Heart right ventricle (tissue), 16 donors: ENCODE measurements at regions not wholly inside any gene's neighbourhood (a gene's known extent, or its start where the extent isn't known, plus 50 kb on each side); places are given as distances from the start of the nearest gene placed in this dataset.

Experiments used
- ATAC-seq, 8 donors: fragments of 200-7000 bp; cut with Tn5 transposase; one replicate each; pipeline ENCODE4 v1.9.1; 2020; ENCODE audit warnings: mild to moderate bottlenecking in 8 of 8, moderate library complexity in 8 of 8, moderate number of reproducible peaks in 1 of 8
- DNase-seq, 2 donors: peaks; one replicate each; pipeline ENCODE4 v3.0.0-alpha.2; 2020
- H3K27ac ChIP-seq, 10 donors: fragments of 200-600 bp; sonication (generic) in 2 of 10; one replicate each; pipeline versions ENCODE4 v1.5.0 to v1.8.0; 2020 to 2022; ENCODE audit warnings: mild to moderate bottlenecking in 3 of 10
- H3K27me3 ChIP-seq, 7 donors: fragments of 200-600 bp; one replicate each; pipeline ENCODE4 v1.8.0; 2021 to 2022; ENCODE audit warnings: mild to moderate bottlenecking in 2 of 7
- H3K36me3 ChIP-seq, 9 donors: fragments of 200-600 bp; sonication (generic) in 1 of 9; one replicate each; pipeline versions ENCODE4 v1.5.0 to v1.8.0; 2020 to 2022; ENCODE audit warnings: mild to moderate bottlenecking in 2 of 9
- H3K4me1 ChIP-seq, 9 donors: fragments of 200-600 bp; sonication (generic) in 1 of 9; one replicate each; pipeline versions ENCODE4 v1.5.0 to v1.8.0; 2020 to 2022; ENCODE audit warnings: mild to moderate bottlenecking in 4 of 9
- H3K4me3 ChIP-seq, 10 donors: fragments of 200-600 bp; sonication (generic) in 2 of 10; one replicate each; pipeline versions ENCODE4 v1.5.0 to v1.8.0; 2020 to 2022; ENCODE audit warnings: mild to moderate bottlenecking in 7 of 10, moderate library complexity in 2 of 10
- H3K9me3 ChIP-seq, 11 donors: fragments of 200-600 bp in 10 of 11; sonication (generic) in 2 of 11; one replicate each; pipeline versions ENCODE4 v1.5.0 to v1.8.0; 2013 to 2022; ENCODE audit warnings: mild to moderate bottlenecking in 2 of 11, control low read depth in 1 of 11, moderate library complexity in 1 of 11
- CTCF ChIP-seq, 9 donors: fragments of 200-600 bp; sonication (generic) in 2 of 9; IDR thresholded peaks; one replicate each; pipeline versions ENCODE4 v1.5.0 to v1.8.0; 2021 to 2022; ENCODE audit warnings: antibody characterized with exemption in 9 of 9, mild to moderate bottlenecking in 5 of 9, moderate library complexity in 1 of 9
- WGBS, 2 donors: extraction: QIAGEN DNeasy Blood & Tissue Kit; methylation state at CpG; one replicate each; pipeline ENCODE4 v1.1.7; 2013; ENCODE audit warnings: inconsistent platforms in 1 of 2; 5-methylcytosine and 5-hydroxymethylcytosine counted together
- intact Hi-C, 10 donors: fragments of 100-400 bp; cut with DNase I; formaldehyde crosslinking; loops; one replicate each; pipeline versions ENCODE4 v1.11.1 to v1.14.2; 2022
- donor health status: Arrhythmogenic right ventricular cardiomyopathy.
- donor health status: ischemic (EF 13 %, LVEDD 7.1; RV severe dilation, severe dysfunction).
- donor health status: healthy with polysubstance abuse.
- donor health status: DM: no; HTN: yes; CAD: no.
- donor health status: DM: no; HTN: no; CAD: no.
- donor health status: ischemic (EF 25% LVEDD 6.9; RV normal size, moderate dysfunction).
- donor health status: ischemic (EF 25% LVEDD 5.7; RV mildly dilated, moderate dysfunction).
- donor health status: healthy.
- donor health status: DM: yes; HTN: yes; CAD: no.
- donor health status: Ischemic cardiomyopathy.
- donor health status: ischemic (EF 35%, LVEDD 5.7; RV mildly dilated, moderate dysfunction).
- donor health status: nonischemic (EF 11% LVEDD 7.7; RV severe dilation, severe dysfunction).
- donor health status: DM: yes; HTN: yes; CAD: no.
- donor health status: PGD.
- donor health status: ischemic (EF 29% LVEDD 5.4; RV normal size, mild dysfunction).
- donor health status: nonischemic (EF 23%, LVEDD 6.1; RV moderate dilation, normal function).

- ATAC-seq (no peak), DNase-seq (no peak)
- WGBS, 2 donors, result 85 to 87% methylated on average over 2 of the region's 2 CpGs
- no peak overlapping the region for H3K27ac ChIP-seq
- H3K27me3 ChIP-seq, result no peaks in the 10 kb centered on the region
- intact Hi-C loops, result loop anchor here in 2 of 10 donors (5.0 to 10.0 kb wide), 2 partner anchors 70 to 1282 kb away; partner anchors contain the start of gene FLRT2 (in 1 of the 2)
- H3K4me1 ChIP-seq, result peaks cover 0 to 56% (median 17%) of the 10 kb centered on the region in 9 donors
- no peaks in the 10 kb centered on the region for H3K9me3 ChIP-seq
- H3K36me3 ChIP-seq, result no peaks in the 10 kb centered on the region
- TF ChIP-seq CTCF (IDR thresholded peaks at IDR 0.05), result no peak
- H3K4me3 ChIP-seq, result no peak overlapping the region
Observed at GRCh38 chr14:84252706-84253105, 1277.2 kb upstream of the FLRT2 start.

- no peak overlapping the region for H3K4me3 ChIP-seq
- 86 to 88% methylated on average over 2 of the region's 2 CpGs for WGBS, 2 donors
- no peak overlapping the region for H3K27ac ChIP-seq
- no peak for TF ChIP-seq CTCF (IDR thresholded peaks at IDR 0.05)
- intact Hi-C loops, result loop anchor here in 2 of 10 donors (5.0 to 10.0 kb wide), 2 partner anchors 69 to 1281 kb away; partner anchors contain the start of gene FLRT2 (in 1 of the 2)
- no peaks in the 10 kb centered on the region for H3K36me3 ChIP-seq
- H3K4me1 ChIP-seq, result peaks cover 0 to 56% (median 17%) of the 10 kb centered on the region in 9 donors
- ATAC-seq (no peak), DNase-seq (no peak)
- no peaks in the 10 kb centered on the region for H3K9me3 ChIP-seq
- H3K27me3 ChIP-seq, result no peaks in the 10 kb centered on the region
Observed at GRCh38 chr14:84253326-84253725, 1276.6 kb upstream of the FLRT2 start.

- Histone ChIP-seq H3K36me3 (no peaks in the 10 kb centered on the region), H3K4me3 (peak overlapping the region in 3 of 10 donors; percentile 3 to 11 (median 9)), H3K27me3 (no peaks in the 10 kb centered on the region), H3K9me3 (peaks cover 0 to 4% (median 0%) of the 10 kb centered on the region in 11 donors), H3K4me1 (peaks cover 0 to 56% (median 17%) of the 10 kb centered on the region in 9 donors), H3K27ac (peak overlapping the region in 1 of 10 donors; percentile 55)
- DNase-seq (peak in 1 of 2 donors; percentile 47), ATAC-seq (peak; percentile 71 to 97 (median 90))
- intact Hi-C loops, result loop anchor here in 2 of 10 donors (5.0 to 10.0 kb wide), 2 partner anchors 68 to 1281 kb away; partner anchors contain the start of gene FLRT2 (in 1 of the 2)
- no peak for TF ChIP-seq CTCF (IDR thresholded peaks at IDR 0.05)
- 32 to 40% methylated on average over 4 of the region's 4 CpGs for WGBS, 2 donors
Observed at GRCh38 chr14:84254290-84254689, 1275.7 kb upstream of the FLRT2 start.

GRCh38 chr14:84262932-84263331, 1267.0 kb upstream of the FLRT2 start:
- intact Hi-C loops, result no loop called here
- ATAC-seq, result no peak
- Histone ChIP-seq H3K4me1 (no peaks in the 10 kb centered on the region), H3K9me3 (peaks cover 0 to 10% (median 0%) of the 10 kb centered on the region in 11 donors), H3K27ac (no peak overlapping the region), H3K4me3 (no peak overlapping the region), H3K27me3 (no peaks in the 10 kb centered on the region), H3K36me3 (no peaks in the 10 kb centered on the region)
- no peak for TF ChIP-seq CTCF (IDR thresholded peaks at IDR 0.05)
- no peak for DNase-seq
